Endodermal cell (in vitro differentiated cells): ENCODE measurements at regions not wholly inside any gene's neighbourhood (a gene's known extent, or its start where the extent isn't known, plus 50 kb on each side); places are given as distances from the start of the nearest gene placed in this dataset.

Experiments used
- DNase-seq: peaks from one replicate; pipeline ENCODE4 v3.0.0-alpha.2; 2017
- H3K27ac ChIP-seq: 2 replicates; pipeline ENCODE4 v1.5.1; 2013; ENCODE audit warnings: mild to moderate bottlenecking, low read depth, low read length, moderate library complexity
- H3K27me3 ChIP-seq: 2 replicates; pipeline ENCODE4 v1.6.1; 2013; ENCODE audit warnings: mild to moderate bottlenecking, low read length, moderate library complexity; ENCODE audit not compliant: insufficient read depth, control insufficient read depth, poor library complexity, severe bottlenecking
- H3K36me3 ChIP-seq: 2 replicates; pipeline ENCODE4 v1.7.0; 2013; ENCODE audit warnings: mild to moderate bottlenecking, low read length, moderate library complexity; ENCODE audit not compliant: control insufficient read depth, insufficient read depth
- H3K4me1 ChIP-seq: one replicate; pipeline ENCODE4 v1.7.0; 2013; ENCODE audit warnings: low read length; ENCODE audit not compliant: control insufficient read depth, insufficient read depth
- H3K4me3 ChIP-seq: 2 replicates; pipeline ENCODE4 v1.5.1; 2013; ENCODE audit warnings: mild to moderate bottlenecking, low read length, moderate library complexity
- H3K9ac ChIP-seq: 2 replicates; pipeline ENCODE4 v1.6.1; 2013; ENCODE audit warnings: mild to moderate bottlenecking, low read length, moderate library complexity; ENCODE audit not compliant: poor library complexity, severe bottlenecking; ENCODE audit errors: extremely low read depth
- H3K9me3 ChIP-seq: 2 replicates; pipeline ENCODE4 v1.6.1; 2013; ENCODE audit warnings: mild to moderate bottlenecking, low read length, moderate library complexity; ENCODE audit not compliant: control insufficient read depth
- H3K27ac Mint-ChIP-seq: 2 replicates; pipeline ENCODE4 v1.8.0; 2020; ENCODE audit warnings: mixed read lengths
- H3K27me3 Mint-ChIP-seq: 2 replicates; pipeline ENCODE4 v1.8.0; 2021; ENCODE audit warnings: mild to moderate bottlenecking, mixed read lengths; ENCODE audit not compliant: insufficient read depth
- H3K36me3 Mint-ChIP-seq: 2 replicates; pipeline ENCODE4 v1.8.0; 2020; ENCODE audit warnings: low read depth, mixed read lengths
- H3K4me1 Mint-ChIP-seq: 2 replicates; pipeline ENCODE4 v1.8.0; 2020; ENCODE audit warnings: mixed read lengths
- H3K4me3 Mint-ChIP-seq: 2 replicates; pipeline ENCODE4 v1.8.0; 2020; ENCODE audit warnings: mild to moderate bottlenecking, moderate library complexity, mixed read lengths
- H3K9me3 Mint-ChIP-seq: 2 replicates; pipeline ENCODE4 v1.8.0; 2020; ENCODE audit warnings: mild to moderate bottlenecking, mixed read lengths
- CTCF ChIP-seq: fragments of 200-600 bp; sonication (generic); conservative IDR thresholded peaks from 2 replicates; pipeline ENCODE4 v1.5.0; 2021; ENCODE audit warnings: antibody characterized with exemption, mild to moderate bottlenecking
- whole genome bisulfite sequencing, 2 experiments: methylation state at CpG; one replicate each; pipeline versions ENCODE4 v1.1.5 to v1.1.7; 2013; ENCODE audit warnings: missing lambda C conversion rate in 2 of 2, mixed read lengths in 1 of 2; ENCODE audit not compliant: insufficient coverage in 1 of 2, insufficient read length in 1 of 2; 5-methylcytosine and 5-hydroxymethylcytosine counted together

- Histone ChIP-seq H3K36me3 (no peaks in the 10 kb centered on the region), H3K9ac (no peak overlapping the region), H3K27me3 (no peaks in the 10 kb centered on the region), H3K4me3 (no peak overlapping the region), H3K27ac (no peak overlapping the region), H3K9me3 (peaks cover 16% of the 10 kb centered on the region), H3K4me1 (no peaks in the 10 kb centered on the region)
- no peak overlapping the region for H3K4me3 Mint-ChIP-seq
- TF ChIP-seq CTCF, result no peak
- peaks cover 10% of the 10 kb centered on the region for H3K9me3 Mint-ChIP-seq
- no peaks in the 10 kb centered on the region for H3K27me3 Mint-ChIP-seq
- peaks cover under 1% of the 10 kb centered on the region for H3K36me3 Mint-ChIP-seq
- no peak overlapping the region for H3K27ac Mint-ChIP-seq
- H3K4me1 Mint-ChIP-seq, result no peaks in the 10 kb centered on the region
- DNase-seq, result no peak
These were observed 166.7 kb upstream of the BET1 start for GRCh38 chr7:94170836-94171235.

- Mint-ChIP-seq H3K27ac (no peak overlapping the region), H3K4me3 (no peak overlapping the region), H3K4me1 (no peaks in the 10 kb centered on the region), H3K9me3 (no peaks in the 10 kb centered on the region), H3K36me3 (no peaks in the 10 kb centered on the region), H3K27me3 (peaks cover 5% of the 10 kb centered on the region)
- Histone ChIP-seq H3K9me3 (no peaks in the 10 kb centered on the region), H3K4me3 (no peak overlapping the region), H3K36me3 (no peaks in the 10 kb centered on the region), H3K27me3 (peaks cover 8% of the 10 kb centered on the region), H3K27ac (no peak overlapping the region), H3K4me1 (no peaks in the 10 kb centered on the region), H3K9ac (no peak overlapping the region)
- DNase-seq, result no peak
- TF ChIP-seq CTCF, result no peak
- WGBS, 2 experiments, result 97 to 100% methylated on average over 1 to 2 of the region's 2 CpGs
These were observed 169.3 kb upstream of the BET1 start for GRCh38 chr7:94173436-94173835.

GRCh38 chr7:94174375-94174774 lies 170.2 kb upstream of the BET1 start:
- H3K9me3 Mint-ChIP-seq, result no peaks in the 10 kb centered on the region
- H3K27me3 ChIP-seq, result peaks cover 17% of the 10 kb centered on the region
- no peak overlapping the region for H3K27ac ChIP-seq
- DNase-seq, result no peak
- no peaks in the 10 kb centered on the region for H3K36me3 ChIP-seq
- no peaks in the 10 kb centered on the region for H3K4me1 ChIP-seq
- no peaks in the 10 kb centered on the region for H3K36me3 Mint-ChIP-seq
- H3K9me3 ChIP-seq, result no peaks in the 10 kb centered on the region
- no peaks in the 10 kb centered on the region for H3K4me1 Mint-ChIP-seq
- no peak overlapping the region for H3K4me3 ChIP-seq
- peaks cover 8% of the 10 kb centered on the region for H3K27me3 Mint-ChIP-seq
- H3K27ac Mint-ChIP-seq, result no peak overlapping the region
- no peak for TF ChIP-seq CTCF
- WGBS, 2 experiments, result 95 to 96% methylated on average over 4 of the region's 5 CpGs
- no peak overlapping the region for H3K9ac ChIP-seq
- H3K4me3 Mint-ChIP-seq, result no peak overlapping the region
